H1 (cell line): ENCODE measurements at regions not wholly inside any gene's neighbourhood (a gene's known extent, or its start where the extent isn't known, plus 50 kb on each side); places are given as distances from the start of the nearest gene placed in this dataset.

Experiments used
- CTCF ChIA-PET: fragments of 300-600 bp; sonication (Branson Sonifier 250); formaldehyde crosslinking; loops from one replicate; lab custom pipeline; 2021; ENCODE audit not compliant: partially characterized antibody; lab: Charles Lee
- POLR2A ChIA-PET: fragments of 300-600 bp; sonication (Branson Sonifier 250); formaldehyde crosslinking; loops from one replicate; lab custom pipeline; 2021; ENCODE audit warnings: inconsistent platforms; ENCODE audit not compliant: partially characterized antibody; lab: Charles Lee
- DNase-seq, 2 experiments: peaks; one replicate each; pipeline versions ENCODE4 v3.0.0 to v3.0.0-alpha.2; 2010 to 2022; ENCODE audit warnings: low spot score in 2 of 2, low read depth in 1 of 2, mixed read lengths in 1 of 2
- FAIRE-seq: peaks from 2 replicates; lab custom pipeline; 2011; peaks lifted over from hg19 to GRCh38; lab: Jason Lieb, UNC
- H2AFZ ChIP-seq: 2 replicates; pipeline ENCODE4 v1.8.1; 2012; ENCODE audit warnings: low read length, inconsistent platforms
- H2AK5ac ChIP-seq: 2 replicates; pipeline ENCODE4 v1.6.1; 2013; ENCODE audit warnings: low read depth, low read length
- H2BK120ac ChIP-seq: replicated peaks from 2 replicates; pipeline ENCODE3; 2013; ENCODE audit warnings: low read depth, low read length, inconsistent platforms
- H2BK12ac ChIP-seq: 2 replicates; pipeline ENCODE4 v1.6.1; 2013; ENCODE audit warnings: low read depth, low read length
- H2BK15ac ChIP-seq: 2 replicates; pipeline ENCODE4 v1.6.1; 2013; ENCODE audit warnings: low read length
- H2BK20ac ChIP-seq: 2 replicates; pipeline ENCODE4 v1.6.1; 2013; ENCODE audit warnings: low read length
- H2BK5ac ChIP-seq: 2 replicates; pipeline ENCODE4 v1.6.1; 2013; ENCODE audit warnings: low read depth, low read length
- H3K14ac ChIP-seq: 2 replicates; pipeline ENCODE4 v1.6.1; 2013; ENCODE audit warnings: inconsistent platforms; ENCODE audit not compliant: insufficient read length
- H3K18ac ChIP-seq: 2 replicates; pipeline ENCODE4 v1.6.1; 2013; ENCODE audit warnings: low read length; ENCODE audit errors: extremely low read depth
- H3K23ac ChIP-seq: 2 replicates; pipeline ENCODE4 v1.6.1; 2013; ENCODE audit warnings: inconsistent platforms; ENCODE audit not compliant: insufficient read length
- H3K23me2 ChIP-seq: 2 replicates; pipeline ENCODE4 v1.6.1; 2013; ENCODE audit warnings: low read depth, low read length
- H3K27ac ChIP-seq: 2 replicates; pipeline ENCODE4 v1.6.1; 2011; ENCODE audit warnings: low read depth, low read length, inconsistent platforms
- H3K27me3 ChIP-seq, 4 experiments: replicated peaks in 1 of 4; 1 replicate in 1 of 4; 2 replicates in 3 of 4; pipeline versions ENCODE4 v1.6.1 to v1.8.1; 2011 to 2013; ENCODE audit warnings: low read length in 3 of 4, mild to moderate bottlenecking in 3 of 4, inconsistent platforms in 2 of 4, mixed read lengths in 2 of 4, moderate library complexity in 1 of 4; ENCODE audit not compliant: control insufficient read depth in 3 of 4, insufficient read depth in 3 of 4; ENCODE audit errors: extremely low read depth in 1 of 4
- H3K36me3 ChIP-seq, 4 experiments: 2 replicates each; pipeline versions ENCODE4 v1.6.1 to v1.8.1; 2011 to 2013; ENCODE audit warnings: mild to moderate bottlenecking in 4 of 4, low read length in 3 of 4, moderate library complexity in 2 of 4, control low read depth in 1 of 4, inconsistent platforms in 1 of 4; ENCODE audit not compliant: insufficient read depth in 4 of 4, control insufficient read depth in 2 of 4
- H3K4ac ChIP-seq: replicated peaks from 2 replicates; pipeline ENCODE3; 2013; ENCODE audit warnings: low read length, low read depth, mixed read lengths, inconsistent platforms; ENCODE audit not compliant: insufficient read length
- H3K4me1 ChIP-seq, 4 experiments: replicated peaks in 1 of 4; 1 replicate in 1 of 4; 2 replicates in 3 of 4; pipeline versions ENCODE4 v1.6.1 to v1.8.1; 2011 to 2013; ENCODE audit warnings: low read length in 3 of 4, inconsistent platforms in 2 of 4, mixed read lengths in 1 of 4; ENCODE audit not compliant: insufficient read depth in 4 of 4, control insufficient read depth in 3 of 4
- H3K4me2 ChIP-seq, 2 experiments: 2 replicates each; pipeline versions ENCODE4 v1.6.1 to v1.8.1; 2011 to 2013; ENCODE audit warnings: low read depth in 2 of 2, low read length in 2 of 2, control low read depth in 1 of 2, inconsistent platforms in 1 of 2, mild to moderate bottlenecking in 1 of 2; ENCODE audit not compliant: insufficient read depth in 1 of 2
- H3K4me3 ChIP-seq, 4 experiments: fragments of 200-600, 300-600 bp in 1 of 4; sonication (generic), shearing (Covaris generic), sonication (Bioruptor Twin) in 1 of 4; 2 replicates each; pipeline versions ENCODE4 v1.5.1 to v1.8.1; 2011 to 2016; ENCODE audit warnings: low read length in 4 of 4, low read depth in 3 of 4, control low read depth in 2 of 4, inconsistent platforms in 2 of 4, mild to moderate bottlenecking in 2 of 4, mixed read lengths in 1 of 4, moderate library complexity in 1 of 4; ENCODE audit not compliant: insufficient read depth in 2 of 4; ENCODE audit errors: extremely low read depth in 1 of 4
- H3K56ac ChIP-seq: replicated peaks from 2 replicates; pipeline ENCODE3; 2013; ENCODE audit warnings: low read depth, mild to moderate bottlenecking, mixed read lengths, low read length, inconsistent platforms; ENCODE audit not compliant: insufficient read length
- H3K79me1 ChIP-seq: 2 replicates; pipeline ENCODE4 v1.6.1; 2013; ENCODE audit warnings: low read depth, low read length, control low read depth
- H3K79me2 ChIP-seq, 2 experiments: 2 replicates each; pipeline versions ENCODE4 v1.6.1 to v1.8.1; 2012 to 2013; ENCODE audit warnings: low read length in 2 of 2, mild to moderate bottlenecking in 2 of 2, inconsistent platforms in 1 of 2; ENCODE audit not compliant: insufficient read depth in 2 of 2, control insufficient read depth in 1 of 2
- H3K9ac ChIP-seq, 4 experiments: replicated peaks in 1 of 4; 1 replicate in 1 of 4; 2 replicates in 3 of 4; pipeline versions ENCODE4 v1.6.1 to v1.8.1; 2011 to 2013; ENCODE audit warnings: low read depth in 3 of 4, low read length in 3 of 4, control low read depth in 2 of 4, mild to moderate bottlenecking in 2 of 4, moderate library complexity in 2 of 4, inconsistent platforms in 1 of 4; ENCODE audit errors: extremely low read depth in 1 of 4
- H3K9me3 ChIP-seq, 2 experiments: 2 replicates each; pipeline versions ENCODE4 v1.6.1 to v1.8.1; 2012 to 2013; ENCODE audit warnings: mild to moderate bottlenecking in 2 of 2, moderate library complexity in 2 of 2, control low read depth in 1 of 2, inconsistent platforms in 1 of 2, low read depth in 1 of 2, low read length in 1 of 2, mixed read lengths in 1 of 2; ENCODE audit not compliant: insufficient read depth in 2 of 2
- H4K20me1 ChIP-seq, 2 experiments: replicated peaks in 1 of 2; 2 replicates each; pipeline versions ENCODE3 to v1.8.1; 2011 to 2013; ENCODE audit warnings: inconsistent platforms in 2 of 2, low read length in 2 of 2, mild to moderate bottlenecking in 1 of 2; ENCODE audit not compliant: insufficient read depth in 2 of 2, control insufficient read depth in 1 of 2
- H4K5ac ChIP-seq: 2 replicates; pipeline ENCODE4 v1.6.1; 2013; ENCODE audit warnings: low read length, low read depth, mixed read lengths, inconsistent platforms; ENCODE audit not compliant: insufficient read length
- H4K8ac ChIP-seq: 2 replicates; pipeline ENCODE4 v1.8.0; 2013; ENCODE audit warnings: mild to moderate bottlenecking, moderate library complexity, low read length, inconsistent platforms; ENCODE audit not compliant: insufficient read depth; ENCODE audit errors: extremely low read depth
- H4K91ac ChIP-seq: replicated peaks from 2 replicates; pipeline ENCODE3; 2013; ENCODE audit warnings: low read length, mixed read lengths, inconsistent platforms; ENCODE audit not compliant: insufficient read length
- ASH2L ChIP-seq: fragments of 200-600, 300-600 bp; sonication (generic); IDR thresholded peaks from one replicate; pipeline ENCODE4 v1.7.1; 2017; ENCODE audit warnings: low read length
- BRCA1 ChIP-seq: IDR thresholded peaks from 2 replicates; pipeline ENCODE4 v1.6.1; 2012; ENCODE audit warnings: low read depth, low read length, improper control_type of control experiment
- CHD2 ChIP-seq: IDR thresholded peaks from 2 replicates; pipeline ENCODE4 v1.6.1; 2012; ENCODE audit warnings: low read length, improper control_type of control experiment
- JUN ChIP-seq: IDR thresholded peaks from 2 replicates; pipeline ENCODE4 v1.6.1; 2011; ENCODE audit warnings: low read depth, mild to moderate bottlenecking, improper control_type of control experiment, low read length
- KDM5A ChIP-seq: fragments of 200-600 bp; IDR thresholded peaks from 2 replicates; pipeline ENCODE4 v1.7.1; 2012; ENCODE audit warnings: mild to moderate bottlenecking, low read length, inconsistent platforms, mixed read lengths
- NANOG ChIP-seq: IDR thresholded peaks from 2 replicates; pipeline ENCODE4 v1.6.1; 2011; ENCODE audit warnings: low read length, low read depth, mild to moderate bottlenecking, inconsistent platforms; ENCODE audit not compliant: insufficient read depth, poor library complexity, severe bottlenecking
- POLR2AphosphoS5 ChIP-seq: IDR thresholded peaks from 2 replicates; pipeline ENCODE4 v1.6.1; 2011; ENCODE audit warnings: low read depth, low read length
- RFX5 ChIP-seq: IDR thresholded peaks from 2 replicates; pipeline ENCODE4 v1.6.1; 2011; ENCODE audit warnings: low read depth, low read length, improper control_type of control experiment, borderline replicate concordance
- RNF2 ChIP-seq: fragments of 200-900, 300-1000 bp; sonication (generic); IDR thresholded peaks from 2 replicates; pipeline ENCODE4 v1.7.1; 2016; ENCODE audit warnings: borderline replicate concordance, low read depth, mild to moderate bottlenecking, antibody characterized with exemption, low read length; ENCODE audit not compliant: poor library complexity, severe bottlenecking; ENCODE audit errors: missing control alignments
- SP2 ChIP-seq: IDR thresholded peaks from 2 replicates; pipeline ENCODE4 v1.6.1; 2012; ENCODE audit warnings: mild to moderate bottlenecking, low read length, inconsistent platforms
- SRF ChIP-seq: IDR thresholded peaks from 2 replicates; pipeline ENCODE4 v1.6.1; 2011; ENCODE audit warnings: mild to moderate bottlenecking, low read depth, low read length, moderate library complexity
- TCF12 ChIP-seq: IDR thresholded peaks from 2 replicates; pipeline ENCODE4 v1.6.1; 2011; ENCODE audit warnings: low read depth, mild to moderate bottlenecking, low read length
- ZNF274 ChIP-seq: IDR thresholded peaks from 2 replicates; pipeline ENCODE4 v1.7.0; 2012; ENCODE audit warnings: low read length, borderline replicate concordance; ENCODE audit errors: extremely low read depth
- WGBS, 2 experiments: shearing (Covaris generic) in 1 of 2; methylation state at CpG; one replicate each; pipeline versions ENCODE4 v1.1.6 to v1.1.7; 2013 to 2015; ENCODE audit warnings: low lambda C conversion rate in 2 of 2, mixed read lengths in 2 of 2, inconsistent platforms in 1 of 2, low coverage in 1 of 2, missing lambda C conversion rate in 1 of 2; ENCODE audit not compliant: insufficient replicate concordance in 2 of 2, insufficient coverage in 1 of 2, insufficient read length in 1 of 2; ENCODE audit errors: extremely low coverage in 1 of 2, missing lambda C conversion rate in 1 of 2; 5-methylcytosine and 5-hydroxymethylcytosine counted together
- TF ChIP-seq, protein P1 (sequence below): IDR thresholded peaks from 2 replicates; pipeline ENCODE4 v1.6.1; 2012; ENCODE audit warnings: inconsistent platforms

DNA sequence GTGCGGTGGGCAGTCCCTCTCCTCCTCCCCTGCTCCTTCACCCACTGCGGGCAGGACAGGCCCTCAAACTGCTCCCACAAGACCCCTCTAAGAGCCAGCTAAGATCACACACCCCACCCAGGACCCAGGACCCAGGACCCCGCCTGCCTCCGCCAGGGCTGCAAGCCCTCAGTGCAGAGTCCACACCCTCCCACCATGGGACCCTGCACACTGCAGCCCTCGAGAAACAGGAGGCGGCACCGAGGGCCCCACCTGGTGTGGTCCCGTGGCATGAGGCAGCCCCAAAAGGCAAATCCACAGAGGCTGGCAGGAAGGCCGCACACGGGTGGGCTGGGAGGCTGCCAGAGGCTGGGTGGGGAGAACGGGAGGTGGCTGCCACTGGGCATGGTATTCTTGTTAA lies 94.7 kb downstream of the ENGASE start:
- H4K20me1 ChIP-seq, result peaks cover 0 to 13% of the 10 kb centered on the region in 2 experiments
- H3K79me2 ChIP-seq, result no peaks in the 10 kb centered on the region; a peak in 1 of 4 replicates
- no peak overlapping the region for H3K9ac ChIP-seq
- no peak overlapping the region for H3K4ac ChIP-seq
- H3K36me3 ChIP-seq, result no peaks in the 10 kb centered on the region; a peak in 1 of 8 replicates
- H3K4me3 ChIP-seq, result no peak overlapping the region
- H3K79me1 ChIP-seq, result peaks cover 8% of the 10 kb centered on the region
- FAIRE-seq, result no peak
- H3K27me3 ChIP-seq, result no peaks in the 10 kb centered on the region
- no peaks in the 10 kb centered on the region for H3K9me3 ChIP-seq
- H2AFZ ChIP-seq, result no peak overlapping the region
- H3K56ac ChIP-seq, result no peak overlapping the region
- no peak overlapping the region for H2BK20ac ChIP-seq
- H3K27ac ChIP-seq, result no peak overlapping the region
- 83% methylated on average over 11 of the region's 11 CpGs; no CpG with 5 or more reads in 1 of the 2 experiments for WGBS, 2 experiments
- no peak overlapping the region for H4K91ac ChIP-seq
- H3K23ac ChIP-seq, result no peak overlapping the region
- H4K8ac ChIP-seq, result no peak overlapping the region
- peaks cover 0 to 2% (median 0%) of the 10 kb centered on the region in 4 experiments; a peak in 3 of 7 replicates for H3K4me1 ChIP-seq
- ChIA-PET CTCF (interaction anchor here (1.2 to 1.7 kb wide), 2 partner anchors 11 to 81 kb away, joined by 4 to 5 read pairs; no protein-coding TSS in a partner anchor), POLR2A (no interaction called here)
- TF ChIP-seq CHD2 (no peak), NANOG (no peak), KDM5A (no peak), RNF2 (no peak), RFX5 (no peak), ZNF274 (no peak), POLR2AphosphoS5 (no peak), BRCA1 (no peak), SRF (no peak), ASH2L (no peak), TCF12 (no peak), JUN (no peak), SP2 (no peak)
- TF ChIP-seq, protein P1, sequence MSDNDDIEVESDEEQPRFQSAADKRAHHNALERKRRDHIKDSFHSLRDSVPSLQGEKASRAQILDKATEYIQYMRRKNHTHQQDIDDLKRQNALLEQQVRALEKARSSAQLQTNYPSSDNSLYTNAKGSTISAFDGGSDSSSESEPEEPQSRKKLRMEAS, result no peak
- H2BK15ac ChIP-seq, result no peak overlapping the region
- H3K23me2 ChIP-seq, result peaks cover 5% of the 10 kb centered on the region
- H3K4me2 ChIP-seq, result no peak overlapping the region
- H2BK12ac ChIP-seq, result no peak overlapping the region
- H4K5ac ChIP-seq, result no peak overlapping the region
- no peak overlapping the region for H3K18ac ChIP-seq
- no peak for DNase-seq
- H3K14ac ChIP-seq, result no peak overlapping the region
- no peak overlapping the region for H2BK120ac ChIP-seq
- H2BK5ac ChIP-seq, result no peak overlapping the region
- no peak overlapping the region for H2AK5ac ChIP-seq
